Stimulated activated CD8-positive, alpha-beta memory T cell treated with anti-CD3 and anti-CD28 coated beads, Interleukin-12 subunit alpha, Interleukin-12 subunit beta, amount 100 ng/mL, for 1 hour (primary cell): ENCODE measurements at regions not wholly inside any gene's neighbourhood (a gene's known extent, or its start where the extent isn't known, plus 50 kb on each side); places are given as distances from the start of the nearest gene placed in this dataset.

Experiments used
- DNase-seq: peaks from one replicate; pipeline ENCODE4 v3.0.0-alpha.2; 2020; ENCODE audit warnings: low read depth

DNA sequence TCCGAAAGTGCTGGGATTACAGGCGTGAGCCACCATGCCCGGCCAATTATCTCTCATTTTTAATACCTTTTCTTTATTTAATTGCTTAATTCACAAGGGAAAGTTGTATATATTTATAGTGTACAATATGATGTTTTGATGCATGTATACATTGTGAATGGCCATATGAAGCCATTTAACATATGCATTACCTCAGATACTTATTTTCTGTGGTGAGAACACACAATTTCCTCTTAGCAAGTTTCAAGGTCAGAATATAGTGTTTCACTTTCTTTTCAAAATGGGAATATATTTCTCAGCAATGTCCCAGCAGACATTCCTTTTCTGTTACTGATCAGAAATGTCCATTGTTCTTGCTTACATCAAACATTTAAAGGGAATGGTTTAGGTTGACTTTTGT, 1596.3 kb downstream of the MAT2B start:
- DNase-seq, result no peak

DNA sequence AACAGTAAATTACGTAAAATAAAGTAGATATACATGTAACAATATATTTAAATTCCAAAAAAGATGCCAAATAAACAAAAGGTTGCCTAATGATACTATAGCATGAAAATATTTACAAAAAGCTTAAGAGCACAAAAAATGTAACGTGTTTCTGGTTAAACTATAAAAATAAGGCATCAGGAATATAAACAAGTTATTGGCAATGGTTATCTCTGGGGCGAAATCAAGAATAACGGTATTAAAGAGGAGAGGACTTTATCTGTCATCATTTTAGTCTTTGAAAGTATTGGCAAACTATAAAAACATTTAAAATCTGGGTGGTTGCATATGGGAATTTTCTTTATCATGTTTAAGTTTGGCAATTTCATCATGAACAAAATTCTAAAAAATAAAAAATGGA, 1599.2 kb downstream of the MAT2B start:
- no peak for DNase-seq

DNA sequence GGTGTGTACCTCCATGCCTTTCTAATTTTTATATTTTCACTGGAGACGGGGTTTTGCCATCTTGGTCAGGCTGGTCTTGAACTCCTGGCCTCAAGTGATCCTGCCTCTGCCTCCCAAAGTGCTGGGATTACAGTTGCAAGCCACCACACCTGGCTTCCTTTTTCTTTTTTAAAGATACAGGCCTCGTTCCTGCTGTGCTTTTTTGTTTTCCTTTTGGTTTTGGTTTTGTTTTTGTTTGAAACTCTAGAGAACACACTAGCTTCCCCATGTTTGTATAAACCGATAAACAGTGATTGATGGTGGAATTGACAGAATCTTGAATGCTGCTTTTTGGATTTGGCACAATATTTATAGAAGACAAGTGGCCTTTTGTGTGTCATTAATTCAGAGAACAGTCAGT, 1603.4 kb downstream of the MAT2B start:
- DNase-seq, result no peak

DNA sequence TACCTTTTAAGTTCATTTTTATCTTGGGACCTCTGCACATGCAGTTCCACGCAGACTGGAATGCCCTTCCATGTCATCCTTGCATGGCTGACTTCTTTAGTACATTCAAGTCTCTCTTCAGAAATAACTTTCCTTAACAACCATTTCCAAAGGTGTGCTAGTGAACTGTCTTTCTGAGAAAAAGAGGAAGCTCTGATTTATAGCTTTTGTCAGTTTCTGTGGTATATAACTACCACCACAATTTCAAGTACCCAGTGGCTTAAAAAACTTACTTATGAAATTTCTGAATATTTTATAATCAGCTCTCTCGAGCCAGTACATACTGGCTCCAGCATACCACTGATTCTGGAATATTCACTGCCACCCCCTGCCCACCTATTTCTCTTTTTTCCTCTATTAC, 1613.8 kb downstream of the MAT2B start:
- no peak for DNase-seq

DNA sequence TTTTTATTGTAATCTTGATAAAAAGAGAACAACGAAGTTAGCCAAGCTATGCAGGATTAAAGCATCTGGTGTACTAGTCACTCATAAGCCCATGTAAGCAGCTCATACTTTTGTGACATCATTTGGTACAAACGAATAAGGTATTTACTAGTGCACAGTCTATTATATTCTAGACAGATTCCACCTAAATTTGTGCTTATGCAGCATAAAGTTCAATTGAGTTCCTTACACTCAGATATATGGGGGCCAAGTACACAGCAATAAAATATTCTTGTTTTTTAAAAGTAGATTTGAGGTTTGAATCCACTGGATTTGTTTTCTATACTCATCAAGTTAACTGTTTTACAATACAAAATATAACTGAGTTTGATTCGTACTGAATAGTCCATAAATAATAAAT, 1621.2 kb downstream of the MAT2B start:
- DNase-seq, result no peak

DNA sequence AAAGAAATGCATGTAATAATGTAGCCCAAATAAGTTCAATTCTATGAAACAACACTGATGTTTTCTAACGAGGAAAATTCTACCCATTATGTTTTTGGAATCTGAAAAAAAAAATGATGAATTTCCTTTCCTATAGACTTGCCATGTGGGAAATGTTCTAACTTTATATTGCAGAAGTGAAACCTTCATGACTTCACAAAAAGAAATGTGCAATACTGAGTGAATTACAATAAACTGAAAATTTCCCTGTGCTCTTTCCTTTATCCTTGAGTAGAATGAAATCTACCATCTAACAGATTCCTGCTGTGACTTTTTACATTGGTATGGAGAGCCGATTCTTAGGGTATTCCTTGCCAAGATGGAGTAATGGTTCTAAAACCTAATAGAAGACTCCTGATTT, 1622.5 kb downstream of the MAT2B start:
- no peak for DNase-seq

DNA sequence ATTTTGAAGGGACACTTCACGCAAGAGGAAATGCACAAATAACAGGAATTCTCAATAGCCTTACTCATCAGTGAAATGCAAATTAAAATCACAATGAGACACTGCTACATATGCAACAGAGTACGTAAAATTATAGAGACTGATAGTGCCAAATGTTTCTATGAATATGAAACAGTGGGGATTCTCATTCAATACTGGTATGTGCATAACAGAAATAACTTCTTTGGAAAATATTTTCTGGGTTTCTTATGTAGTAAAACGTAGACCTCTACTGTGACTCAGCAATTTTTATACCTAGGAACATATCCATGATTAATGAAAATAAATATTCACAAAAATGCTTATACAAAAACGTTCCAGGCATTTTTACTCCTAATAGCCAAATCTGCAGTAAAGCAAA, 1625.2 kb downstream of the MAT2B start:
- no peak for DNase-seq

DNA sequence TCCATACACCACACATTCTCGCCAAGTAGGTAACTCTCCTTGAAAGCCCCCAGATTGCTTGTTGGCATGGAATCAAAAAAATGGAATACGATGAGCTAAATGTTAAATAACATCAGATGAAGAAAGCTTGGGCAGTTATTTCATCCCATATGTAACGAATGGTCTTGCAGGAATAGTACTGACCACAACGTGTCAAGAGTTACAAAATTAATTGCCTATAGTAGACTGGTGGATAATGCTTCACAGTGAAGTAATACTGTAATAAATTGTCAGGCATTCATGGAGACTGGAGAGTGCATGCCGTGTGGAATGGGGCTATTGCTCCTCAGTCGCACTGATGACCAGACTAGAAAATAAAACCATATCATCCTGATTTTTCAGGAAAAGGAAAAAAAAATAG, 1628.7 kb downstream of the MAT2B start:
- no peak for DNase-seq

DNA sequence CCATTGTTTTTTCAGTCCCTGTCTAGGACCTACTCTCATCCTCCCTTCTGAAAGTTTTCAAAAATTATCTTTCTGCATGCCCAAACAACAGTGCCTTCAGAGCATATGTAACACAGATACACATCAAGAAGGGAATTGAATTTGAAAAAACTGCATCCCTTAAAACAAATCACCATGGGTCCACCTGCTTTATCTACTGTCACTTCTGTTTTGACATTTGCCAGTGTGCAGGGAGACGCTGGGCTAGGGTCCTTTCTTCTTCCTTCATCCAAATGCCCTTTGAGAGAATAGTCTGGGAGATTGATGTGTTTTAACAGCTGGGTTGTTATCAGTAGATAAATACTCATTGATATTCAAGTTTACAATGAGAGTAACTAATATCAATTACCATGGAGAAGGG, 1630.1 kb downstream of the MAT2B start:
- DNase-seq, result no peak

DNA sequence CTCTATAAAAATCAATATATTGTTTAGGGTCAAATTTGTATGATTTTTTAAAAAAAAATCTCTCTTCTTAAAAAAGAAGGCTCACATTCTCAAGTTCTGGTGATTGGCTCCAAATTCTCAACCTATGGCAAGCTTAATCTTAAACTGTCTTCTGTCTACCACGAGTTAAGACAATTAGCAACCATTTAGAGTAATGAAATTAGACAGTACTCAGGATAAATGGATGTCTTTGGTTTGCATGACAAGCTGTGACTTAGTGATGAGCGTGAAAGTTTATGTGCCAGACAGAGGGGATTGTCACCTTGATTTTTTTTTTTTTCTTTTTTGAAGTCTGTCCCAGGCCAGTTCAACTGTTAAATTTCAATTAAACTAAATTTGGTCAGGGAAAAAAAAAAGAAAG, 1632.3 kb downstream of the MAT2B start:
- DNase-seq, result no peak

DNA sequence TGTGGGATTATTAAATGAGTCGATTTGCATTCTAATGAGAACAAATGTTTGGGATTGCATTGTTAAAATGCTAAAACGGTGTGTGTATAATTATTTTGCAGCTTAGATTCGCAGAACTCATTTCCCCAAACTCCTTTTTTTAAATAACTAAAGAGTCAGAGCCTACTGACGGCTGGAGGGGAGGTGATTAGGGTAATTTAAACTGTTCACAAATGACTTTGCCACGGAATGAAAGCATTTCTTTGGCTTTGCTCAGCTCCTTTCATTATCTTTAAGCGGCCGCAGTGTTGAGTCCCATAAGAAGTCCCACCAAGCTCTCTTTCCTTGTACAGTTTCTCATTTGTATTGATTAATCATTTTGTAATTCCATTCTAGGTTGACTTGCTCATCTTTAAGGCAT, 1632.8 kb downstream of the MAT2B start:
- DNase-seq, result no peak

DNA sequence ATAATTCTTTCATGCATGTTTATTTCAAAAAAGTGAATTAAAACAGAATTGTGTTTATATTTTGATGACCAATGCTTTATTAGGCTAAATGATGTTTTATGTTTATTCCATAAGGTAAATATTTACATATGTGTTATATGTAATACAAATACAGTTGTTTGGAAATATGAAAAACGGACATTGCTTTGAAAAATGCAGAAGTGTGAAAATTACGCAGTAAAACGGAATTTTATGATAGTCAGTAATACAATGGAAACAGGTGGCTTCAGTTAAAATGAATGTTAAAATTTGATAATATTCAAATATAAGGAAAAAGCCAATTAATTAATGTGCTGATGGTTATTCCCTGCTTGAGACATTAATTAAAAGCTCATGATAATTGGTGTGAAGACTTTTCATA, 1633.8 kb downstream of the MAT2B start:
- no peak for DNase-seq

DNA sequence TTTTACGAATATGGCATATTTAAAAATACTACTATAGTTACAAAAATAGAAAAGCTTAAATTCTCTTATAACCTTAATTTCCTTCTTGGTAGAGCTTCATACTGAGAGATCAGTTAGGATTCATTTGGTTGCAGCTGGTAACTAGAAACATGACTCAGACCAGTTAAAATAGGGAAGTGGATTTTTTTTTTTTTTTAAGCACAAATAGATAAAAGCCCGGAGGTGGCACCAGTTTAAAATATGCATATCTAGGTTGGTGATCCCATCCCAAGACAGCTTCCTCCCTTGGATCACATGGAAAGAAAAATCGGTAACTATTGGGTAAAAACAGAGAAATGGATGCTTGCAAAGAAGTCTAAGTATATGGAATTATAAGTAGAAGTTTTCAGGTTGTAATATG, 1634.3 kb downstream of the MAT2B start:
- DNase-seq, result no peak

DNA sequence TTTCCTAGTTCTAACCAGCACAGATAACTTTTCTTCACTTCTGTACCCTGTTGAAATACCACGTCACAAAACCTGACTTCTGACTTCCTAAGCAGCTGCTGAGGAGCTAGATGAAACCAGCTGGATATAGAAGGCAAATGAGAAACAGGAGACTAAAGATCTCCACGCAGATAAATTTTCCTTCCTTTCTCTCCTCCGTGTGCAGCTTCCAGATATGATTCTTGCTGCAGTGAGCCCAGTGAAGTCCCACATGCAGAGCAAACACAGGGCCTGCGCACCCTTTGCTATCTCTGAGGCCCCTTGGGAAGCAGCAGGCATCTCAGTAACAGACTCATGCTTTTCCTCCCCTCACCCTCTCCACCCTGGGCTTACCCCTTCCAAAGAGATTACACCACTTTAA, 1638.3 kb downstream of the MAT2B start:
- DNase-seq, result no peak

DNA sequence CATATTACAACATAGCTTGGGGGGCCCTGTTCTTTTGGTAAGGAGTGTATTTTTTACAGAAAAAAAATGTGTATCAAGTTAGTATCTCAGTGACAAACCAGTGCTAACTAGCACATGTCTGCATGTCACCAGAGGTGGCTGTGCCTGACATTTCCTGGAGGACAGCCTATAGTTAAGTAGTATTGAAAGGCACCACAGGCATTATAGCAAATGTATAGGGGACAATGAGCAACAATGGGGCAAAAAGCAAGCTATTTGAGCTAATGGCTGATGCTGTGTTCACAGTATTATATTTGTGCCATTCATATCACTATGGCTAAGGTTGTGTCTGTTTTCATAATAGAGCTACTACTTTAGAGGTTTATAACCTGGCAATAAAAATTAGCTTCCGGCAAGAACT, 1644.0 kb downstream of the MAT2B start:
- DNase-seq, result no peak

DNA sequence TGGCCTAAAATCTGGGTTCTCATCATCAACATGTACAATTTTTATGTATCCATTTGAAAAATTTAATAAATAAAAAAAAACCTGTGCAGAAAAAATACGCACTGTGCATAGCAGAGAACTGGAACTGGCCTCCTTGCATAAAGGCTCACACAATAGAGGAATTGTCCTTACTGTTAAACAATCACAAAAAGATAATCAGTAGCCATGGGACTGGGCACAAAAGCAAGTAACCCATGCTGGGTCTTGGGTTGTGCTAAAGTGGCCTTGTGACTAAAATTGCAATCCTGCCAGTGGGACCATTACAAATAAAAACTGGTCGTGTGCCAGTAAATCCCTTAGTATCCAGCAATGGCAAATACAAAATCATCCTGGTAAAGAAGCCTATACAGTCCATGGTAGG, 1646.6 kb downstream of the MAT2B start:
- DNase-seq, result no peak

DNA sequence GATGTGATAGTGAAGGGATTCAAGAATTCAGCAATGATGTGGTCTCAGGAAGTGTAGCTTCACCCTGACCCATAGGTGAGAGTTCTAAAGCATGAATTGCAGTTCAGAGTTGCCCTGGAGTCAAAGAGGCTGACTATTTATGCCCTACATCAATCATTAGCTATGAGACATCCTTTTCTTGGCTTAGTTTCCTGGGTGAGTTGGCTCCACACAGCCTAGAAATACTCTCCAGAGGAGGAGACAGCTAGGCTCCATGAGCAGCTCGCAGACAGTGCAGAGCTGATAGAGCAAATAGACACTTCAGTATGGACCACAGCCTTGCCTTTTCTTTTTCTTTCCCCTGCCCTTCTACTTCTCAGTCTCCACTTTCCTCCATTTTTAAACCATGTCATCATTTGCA, 1651.8 kb downstream of the MAT2B start:
- no peak for DNase-seq

DNA sequence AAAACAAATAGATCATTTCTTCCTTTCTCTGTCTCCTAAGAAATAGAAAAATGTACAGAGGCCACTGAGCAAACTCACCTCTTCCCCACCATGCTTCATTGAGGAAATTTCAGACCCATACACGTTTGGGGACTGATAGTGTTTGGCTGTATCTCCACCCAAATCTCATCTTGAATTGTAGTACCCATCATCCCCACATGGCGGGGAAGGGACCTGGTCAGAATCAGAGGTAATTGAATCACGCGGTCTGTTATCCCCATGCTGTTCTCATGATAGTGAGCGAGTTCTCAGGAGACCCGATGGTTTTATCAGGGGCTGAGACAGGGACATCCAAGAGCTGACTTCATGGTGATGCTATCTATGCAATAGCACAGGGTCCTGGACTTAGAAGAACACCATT, 1655.8 kb downstream of the MAT2B start:
- no peak for DNase-seq

DNA sequence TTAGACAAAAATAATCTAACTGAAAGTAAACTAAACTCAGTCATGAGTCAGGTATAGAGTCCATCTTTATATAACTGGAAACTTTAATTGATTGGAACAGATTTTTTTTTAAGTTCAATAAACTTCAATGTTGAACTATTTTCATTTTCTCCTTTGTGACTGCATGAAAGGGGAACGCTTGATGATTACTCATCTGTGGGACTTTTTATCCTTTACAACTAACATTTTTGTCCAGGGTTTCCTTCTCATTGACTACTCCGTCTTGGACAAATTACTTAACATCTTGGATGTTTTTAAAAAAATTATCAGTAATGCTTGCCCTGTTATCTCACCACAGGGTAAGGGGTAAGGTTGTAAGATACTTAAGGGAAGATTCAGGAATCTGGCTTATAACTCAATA, 1658.4 kb downstream of the MAT2B start:
- DNase-seq, result no peak

DNA sequence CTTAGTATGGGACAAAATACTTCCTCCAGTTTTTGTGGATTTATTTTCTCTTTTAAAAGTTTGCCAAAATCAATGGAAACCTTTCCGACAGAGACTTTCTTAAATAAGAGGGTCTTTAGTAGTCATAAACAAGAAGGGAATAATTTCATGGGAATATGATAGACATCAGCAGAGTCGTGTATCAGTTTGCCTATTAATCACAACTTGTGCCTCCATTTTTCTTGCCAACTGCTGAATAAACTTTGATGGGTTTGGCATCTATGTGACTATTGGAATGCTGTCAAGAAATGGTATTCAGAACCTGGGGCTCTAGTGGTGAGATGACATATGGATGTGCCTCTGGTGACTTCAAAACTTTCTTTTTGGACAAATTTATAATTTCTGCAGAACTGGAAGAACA, 1668.2 kb downstream of the MAT2B start:
- DNase-seq, result no peak

DNA sequence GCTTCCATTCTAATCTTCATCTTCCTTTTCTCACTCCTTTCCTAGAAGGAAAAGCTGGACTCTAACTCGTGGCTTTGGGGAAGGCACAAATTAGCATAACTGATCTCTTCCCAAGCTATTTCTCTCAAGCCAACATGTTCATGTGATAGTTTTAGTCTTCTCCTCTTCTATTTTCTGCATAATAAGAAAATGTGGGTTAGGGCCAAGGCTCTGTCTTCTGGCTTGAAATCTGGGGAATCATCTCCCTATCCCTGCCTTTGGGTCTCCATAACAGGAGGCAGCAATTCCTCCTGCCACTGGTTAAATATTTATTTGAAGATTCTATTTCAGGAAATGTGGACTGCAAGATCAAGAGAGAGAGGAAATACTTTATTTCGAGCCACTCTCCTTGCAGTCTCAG, 1669.6 kb downstream of the MAT2B start:
- no peak for DNase-seq

DNA sequence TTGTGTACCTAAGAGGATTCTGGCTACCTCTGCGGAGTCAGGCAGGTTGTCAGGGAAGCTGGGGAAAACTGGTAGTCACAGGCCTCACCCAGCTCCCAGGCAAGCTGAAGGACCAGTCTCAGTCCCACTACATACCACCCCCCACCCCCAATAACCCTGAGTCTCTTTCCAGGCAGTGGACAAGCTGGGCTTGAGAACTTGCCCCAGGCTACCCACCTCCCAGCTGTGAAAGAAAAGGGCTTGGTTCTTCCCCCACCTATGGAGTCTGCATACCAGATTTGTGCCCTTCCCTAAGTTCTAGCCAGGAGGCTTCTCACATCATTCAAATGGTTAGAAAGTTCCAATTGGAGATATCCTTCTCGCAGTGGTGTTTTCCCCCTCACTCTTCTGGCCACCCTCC, 1678.8 kb downstream of the MAT2B start:
- no peak for DNase-seq

DNA sequence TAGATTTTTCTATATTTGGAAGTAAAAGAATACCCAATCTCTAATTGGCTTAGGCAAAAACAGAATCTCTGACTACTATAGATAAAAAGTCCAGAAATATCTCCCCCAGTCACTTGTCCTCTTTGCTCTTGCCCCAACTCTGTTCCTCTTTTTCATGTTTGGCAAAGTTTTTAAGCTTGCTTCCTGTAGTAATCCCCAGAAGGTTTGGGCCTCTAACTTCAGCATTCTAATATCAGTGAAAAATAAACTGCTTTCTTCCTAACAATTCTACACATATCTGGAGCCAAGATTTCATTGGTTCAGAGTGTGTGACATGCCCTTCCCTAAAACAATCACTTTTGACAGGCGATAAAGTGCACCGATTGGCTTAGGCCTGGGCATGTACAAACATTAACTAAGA, 1680.3 kb downstream of the MAT2B start:
- no peak for DNase-seq

DNA sequence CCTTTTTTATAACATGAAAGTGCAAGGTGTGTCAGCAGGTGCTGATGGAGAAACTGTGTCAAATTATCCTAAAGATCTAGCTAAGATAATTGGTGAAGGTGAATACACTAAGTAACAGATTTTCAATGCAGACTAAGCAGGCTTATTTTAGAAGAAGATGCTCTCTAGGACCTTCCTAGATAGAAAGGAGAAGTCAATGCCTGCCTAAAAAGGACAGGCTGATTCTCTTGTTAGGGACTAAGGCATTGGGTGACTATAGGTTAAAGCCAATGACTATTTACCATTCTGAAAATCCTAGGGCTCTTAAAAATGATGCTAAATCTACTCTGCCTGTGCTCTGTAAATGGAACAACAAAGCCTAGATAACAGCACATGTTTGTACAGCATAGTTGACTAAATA, 1682.4 kb downstream of the MAT2B start:
- no peak for DNase-seq

DNA sequence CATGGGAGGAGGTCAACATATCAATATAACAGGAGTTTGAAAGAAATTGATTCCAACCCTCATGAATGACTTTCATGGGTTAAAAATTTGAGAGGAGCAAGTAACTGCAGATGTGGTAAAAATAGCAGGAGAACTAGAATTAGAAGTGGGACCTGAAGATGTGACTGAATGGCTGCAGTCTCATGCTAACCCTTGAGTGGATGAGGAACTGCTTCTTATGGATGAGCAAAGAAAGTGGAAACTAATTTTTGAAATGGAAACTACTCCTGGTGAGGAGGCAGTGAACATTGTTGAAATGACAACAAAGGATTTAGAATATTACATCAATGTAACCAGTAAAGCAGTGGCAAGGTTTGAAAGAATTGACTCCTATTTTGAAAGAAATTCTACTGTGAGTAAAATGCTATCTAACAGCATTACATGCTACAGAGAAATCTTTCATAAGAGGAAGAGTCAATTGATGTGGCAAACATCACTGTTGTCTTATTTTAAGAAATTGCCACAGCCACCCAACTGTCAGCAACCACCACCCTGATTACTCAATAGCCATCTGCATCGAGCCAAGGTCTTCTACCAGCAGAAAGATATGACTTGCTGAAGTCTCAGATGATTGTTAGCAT, 1683.2 kb downstream of the MAT2B start:
- DNase-seq, result no peak
